NCI-H2171 treated with DMSO at 0.1 percent for 48 hours (cell line): ENCODE measurements at regions not wholly inside any gene's neighbourhood (a gene's known extent, or its start where the extent isn't known, plus 50 kb on each side); places are given as distances from the start of the nearest gene placed in this dataset.
A peak's percentile ranks its signal among the peaks of the same experiment; 100 is the strongest.
"Not testable (repeated sequence)": the region's sequence is repeated elsewhere in the genome, so short reads cannot be mapped to it uniquely, and the experiment has no call there.

Experiments used
- DNase-seq: peaks from one replicate; lab custom pipeline; 2025; lab: John Stamatoyannopoulos, UW

DNA sequence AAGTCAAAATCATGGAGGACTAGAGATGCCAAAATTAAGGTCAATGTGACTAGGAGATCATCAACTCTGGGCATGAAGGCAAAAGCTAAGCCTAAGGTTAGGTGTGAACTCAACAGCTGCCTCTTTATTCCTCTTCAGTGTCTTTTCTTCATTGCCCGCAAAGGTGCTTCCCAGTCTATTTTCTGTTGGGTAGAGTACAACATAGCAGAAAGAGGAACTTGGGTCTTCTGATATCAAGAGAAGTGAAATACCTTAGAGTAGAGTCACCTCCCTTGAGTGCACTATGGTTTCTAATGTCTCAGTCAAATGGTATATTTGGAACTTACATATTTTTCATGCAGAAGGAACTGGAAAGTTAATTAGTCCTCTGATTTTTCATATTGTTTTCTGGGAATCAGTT, 122.5 kb upstream of the GRIN3A start:
- DNase-seq = no peak

DNA sequence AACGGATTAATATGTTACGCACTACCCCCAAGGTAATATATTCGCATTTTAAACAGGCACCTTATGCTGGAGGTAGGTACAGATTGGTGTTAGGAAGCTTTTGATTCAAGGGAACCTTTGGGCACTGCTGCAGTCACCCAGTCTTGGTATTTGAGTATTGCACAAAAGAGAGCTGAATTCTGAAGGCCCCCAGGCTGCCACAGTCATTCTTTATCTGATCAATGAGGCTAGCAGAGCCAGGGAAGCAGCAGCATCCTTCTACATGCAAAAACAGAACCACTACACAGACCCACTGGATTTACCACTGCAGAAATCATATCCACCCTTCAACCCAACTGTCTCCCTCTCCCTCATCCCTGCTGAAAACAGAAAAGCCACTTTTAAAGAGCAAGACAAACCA, 121.2 kb upstream of the GRIN3A start:
- DNase-seq = no peak

DNA sequence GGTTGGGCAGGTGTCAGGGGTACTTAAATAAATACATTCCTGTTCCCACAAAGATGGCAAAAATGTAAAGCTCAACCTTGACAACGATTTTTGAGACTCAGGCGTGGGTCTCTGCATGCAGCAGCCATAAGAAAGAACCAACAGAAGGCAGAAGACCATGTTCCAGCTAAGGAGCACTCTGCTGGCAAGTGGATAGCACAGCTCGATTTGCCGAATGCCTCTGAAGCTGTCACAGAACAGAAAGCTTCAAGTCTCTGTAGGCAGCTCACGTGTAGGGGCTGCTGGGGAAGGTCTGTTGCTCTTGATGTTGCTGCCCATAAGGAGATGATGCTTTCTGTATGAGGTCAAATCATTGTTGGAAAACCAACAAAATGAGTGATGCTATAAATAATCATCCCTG, 119.6 kb upstream of the GRIN3A start:
- no peak for DNase-seq

DNA sequence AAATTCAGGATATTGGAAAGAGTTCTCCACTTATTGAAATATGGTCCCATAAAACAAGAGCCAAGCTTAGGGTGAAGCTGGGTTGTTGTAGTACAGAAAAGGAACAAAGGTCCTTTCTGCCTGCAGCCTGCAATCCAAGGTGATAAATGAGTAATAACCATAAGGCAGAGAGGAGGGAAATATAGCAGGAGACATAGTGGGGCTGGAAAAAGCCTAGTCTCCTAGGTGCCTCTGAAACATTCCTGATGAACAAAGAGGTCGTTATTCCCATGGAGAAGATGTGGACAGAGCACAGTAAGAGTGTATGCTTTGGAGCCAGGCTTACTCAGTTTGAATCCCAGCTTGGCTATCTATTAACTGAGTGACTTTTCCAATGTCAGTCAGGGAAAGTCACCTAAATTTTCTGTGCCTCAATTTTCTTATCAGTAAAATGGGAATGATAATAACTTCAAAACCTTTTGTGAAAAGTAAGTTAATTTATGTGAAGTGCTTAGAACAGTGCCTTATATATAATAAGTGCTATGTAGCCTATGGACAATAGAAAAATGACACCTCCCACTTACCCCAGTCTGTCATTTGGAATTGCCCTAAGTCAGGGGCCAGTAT, 110.8 kb upstream of the GRIN3A start:
- peak; percentile 5 for DNase-seq

DNA sequence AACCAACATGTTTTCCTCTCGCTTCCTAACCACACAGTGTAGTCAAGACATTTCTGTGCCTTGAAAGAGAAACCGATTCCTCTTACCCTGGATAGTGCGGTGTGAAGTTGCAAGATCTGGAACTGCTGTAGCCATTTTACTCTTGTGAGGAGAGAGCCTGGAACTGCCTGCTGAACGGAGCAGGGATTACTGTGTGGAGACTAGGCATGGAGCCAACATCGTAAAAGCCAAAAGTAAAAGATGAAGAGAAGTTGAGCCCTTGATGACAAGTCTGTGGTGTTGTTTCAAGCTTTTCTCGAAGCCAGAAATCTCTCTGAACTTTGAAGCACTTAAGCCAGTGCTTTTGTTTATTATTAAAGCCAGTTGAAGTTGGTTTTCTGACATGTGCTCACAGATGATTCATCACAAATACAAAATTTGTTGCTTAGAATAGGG, 110.1 kb upstream of the GRIN3A start:
- peak; percentile 30 for DNase-seq

DNA sequence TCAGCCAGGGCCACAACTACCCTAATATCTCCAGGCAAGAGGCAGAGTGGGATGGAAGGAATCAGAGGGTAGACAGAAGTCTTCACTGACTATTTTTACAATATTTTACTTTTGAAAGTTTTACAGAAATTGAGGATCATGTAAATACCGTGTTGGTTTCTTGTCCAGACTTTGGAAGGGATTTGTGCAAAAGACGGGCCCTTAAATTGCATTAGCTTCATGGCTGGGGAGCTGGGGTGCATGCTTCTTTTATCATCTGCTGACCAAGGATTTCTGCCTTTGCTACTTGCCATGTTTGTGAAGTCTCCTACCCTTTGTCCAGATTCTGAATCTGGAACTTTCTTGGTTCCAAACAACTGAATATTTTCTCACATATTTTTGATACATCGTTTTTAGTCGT, 107.7 kb upstream of the GRIN3A start:
- no peak for DNase-seq

DNA sequence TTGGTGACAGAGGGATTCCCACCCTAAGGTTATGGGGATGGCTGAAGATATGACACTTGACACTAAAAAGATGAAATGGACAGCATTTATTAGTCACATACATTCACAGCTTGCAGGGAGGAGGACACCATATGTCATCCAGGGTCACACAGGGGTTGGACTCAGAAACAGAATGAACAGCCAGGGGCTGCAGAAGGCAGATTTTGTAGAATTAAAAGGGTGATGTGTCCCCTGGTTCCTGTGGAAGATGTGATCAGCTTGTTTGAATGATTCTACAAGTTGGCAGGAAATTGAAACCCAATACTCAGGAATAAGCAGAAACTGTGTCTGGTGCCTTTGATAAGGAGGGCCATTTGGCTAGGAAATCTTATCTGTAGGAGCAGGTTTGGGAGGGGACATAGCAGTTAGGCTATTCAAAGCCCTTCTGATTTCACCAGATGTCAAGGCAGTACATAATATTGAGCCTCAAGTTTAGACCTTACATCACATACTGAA, 102.3 kb upstream of the GRIN3A start:
- peak; percentile 93 for DNase-seq

DNA sequence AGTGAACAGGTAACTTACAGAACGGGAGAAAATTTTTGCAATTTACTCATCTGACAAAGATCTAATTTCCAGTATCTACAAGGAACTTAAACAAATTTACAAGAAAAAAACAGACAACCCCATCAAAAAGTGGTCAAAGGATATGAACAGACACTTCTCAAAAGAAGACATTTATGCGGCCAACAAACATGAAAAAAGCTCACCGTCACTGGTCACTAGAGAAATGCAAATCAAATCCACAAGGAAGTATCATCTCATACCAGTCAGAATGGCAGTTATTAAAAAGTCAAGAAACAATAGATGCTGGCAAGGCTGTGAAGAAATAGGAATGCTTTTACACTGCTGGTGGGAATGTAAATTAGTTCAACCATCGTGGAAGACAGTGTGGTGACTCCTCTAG, 100.5 kb upstream of the GRIN3A start:
- not testable (repeated sequence) for DNase-seq

DNA sequence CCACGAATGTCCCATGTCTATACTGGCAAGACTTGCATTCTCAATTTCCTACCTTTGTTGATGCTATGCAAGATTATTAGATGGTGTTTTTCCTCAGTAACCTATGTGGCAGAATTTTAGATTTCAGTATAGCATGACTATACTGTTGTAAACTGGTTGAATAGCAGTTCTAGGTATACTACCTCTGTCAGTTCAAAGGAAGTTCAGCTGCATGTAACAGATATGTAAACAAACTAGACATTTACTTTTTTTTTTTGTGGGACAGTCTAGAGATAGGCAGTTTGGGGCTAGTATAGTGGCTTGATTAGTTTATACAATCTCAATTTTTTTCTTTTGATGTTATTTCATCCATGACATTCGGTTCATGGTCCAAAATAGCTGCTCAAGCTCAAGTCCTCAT, 97.6 kb upstream of the GRIN3A start:
- DNase-seq = no peak

DNA sequence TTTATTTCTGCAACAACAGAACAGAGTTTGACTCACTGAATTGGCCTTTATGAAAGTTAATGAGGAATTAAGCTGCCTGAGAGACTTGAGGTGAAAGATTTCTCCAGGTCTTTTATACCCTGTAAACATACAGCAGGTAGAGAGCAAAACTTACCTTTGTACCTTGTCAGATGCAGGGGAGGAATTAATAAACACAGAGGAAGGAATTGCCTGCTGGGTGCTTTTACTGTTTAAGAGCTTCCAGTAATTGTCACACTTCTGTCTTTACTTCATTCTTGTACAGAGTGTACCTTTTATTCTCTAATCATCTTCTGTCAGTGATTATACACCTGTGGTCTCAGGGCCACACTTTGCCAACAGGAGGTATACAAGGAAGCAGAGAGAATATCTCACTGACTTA, 94.0 kb upstream of the GRIN3A start:
- DNase-seq = no peak

DNA sequence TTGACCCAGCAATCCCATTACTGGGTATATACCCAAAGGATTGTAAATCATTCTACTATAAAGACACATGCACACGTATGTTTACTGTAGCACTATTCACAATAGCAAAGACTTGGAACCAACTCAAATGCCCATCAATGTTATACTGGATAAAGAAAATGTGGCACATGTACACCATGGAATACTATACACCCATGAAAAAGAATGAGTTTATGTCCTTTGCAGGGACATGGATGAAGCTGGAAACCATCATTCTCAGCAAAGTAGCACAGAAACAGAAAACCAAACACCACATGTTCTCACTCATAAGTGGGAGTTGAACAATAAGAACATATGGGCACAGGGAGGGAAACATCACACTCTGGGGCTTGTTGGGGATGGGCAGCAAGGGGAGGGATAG, 83.0 kb upstream of the GRIN3A start:
- DNase-seq = not testable (repeated sequence)

DNA sequence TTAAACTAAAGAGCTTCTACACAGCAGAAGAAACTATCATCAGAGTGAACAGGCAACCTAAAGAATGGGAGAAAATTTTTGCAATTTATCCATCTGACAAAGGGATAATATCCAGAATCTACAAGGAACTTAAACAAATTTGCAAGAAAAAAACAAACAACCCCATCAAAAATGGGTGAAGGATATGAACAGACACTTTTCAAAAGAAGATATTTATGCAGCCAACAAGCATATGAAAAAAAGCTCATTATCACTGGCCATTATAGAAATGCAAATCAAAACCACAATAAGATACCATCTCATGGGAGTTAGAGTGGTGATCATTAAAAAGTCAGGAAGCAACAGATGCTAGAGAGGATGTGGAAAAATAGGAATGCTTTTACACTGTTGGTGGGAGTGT, 82.5 kb upstream of the GRIN3A start:
- DNase-seq = not testable (repeated sequence)

DNA sequence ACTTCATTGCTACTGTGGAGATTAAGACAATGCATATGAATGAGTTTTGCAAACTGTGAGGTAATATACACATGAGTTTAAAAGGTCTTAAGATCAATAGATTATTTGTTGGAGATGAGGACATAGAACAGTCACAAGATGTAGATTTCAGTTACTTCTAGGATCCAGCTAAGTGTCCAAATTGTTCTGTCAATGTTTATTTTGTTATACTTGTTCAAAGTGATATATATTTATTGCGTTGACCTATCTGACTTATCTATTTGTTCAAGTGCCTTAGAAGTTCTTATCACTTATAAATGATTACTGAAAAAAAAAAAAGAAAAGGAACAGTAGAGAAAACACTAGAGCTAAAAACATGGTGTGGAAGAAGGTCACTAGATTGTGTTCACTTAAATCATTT, 75.6 kb upstream of the GRIN3A start:
- DNase-seq = no peak

DNA sequence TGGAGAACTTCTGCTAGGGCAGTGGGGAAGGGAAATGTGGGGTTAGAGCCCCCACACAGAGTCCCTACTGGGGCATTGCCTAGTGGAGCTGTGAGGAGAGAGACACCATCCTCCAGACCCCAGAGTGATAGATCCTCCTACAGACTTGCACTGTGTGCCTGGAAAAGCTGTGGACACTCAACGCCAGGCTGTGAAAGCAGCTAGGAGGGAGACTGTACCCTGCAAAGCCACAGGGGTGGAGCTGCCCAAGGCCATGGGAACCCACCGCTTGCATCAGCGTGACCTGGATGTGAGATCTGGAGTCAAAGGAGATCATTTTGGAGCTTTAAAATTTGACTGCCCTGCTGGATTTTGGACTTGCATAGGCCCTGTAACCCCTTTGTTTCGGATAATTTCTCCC, 69.4 kb upstream of the GRIN3A start:
- not testable (repeated sequence) for DNase-seq

DNA sequence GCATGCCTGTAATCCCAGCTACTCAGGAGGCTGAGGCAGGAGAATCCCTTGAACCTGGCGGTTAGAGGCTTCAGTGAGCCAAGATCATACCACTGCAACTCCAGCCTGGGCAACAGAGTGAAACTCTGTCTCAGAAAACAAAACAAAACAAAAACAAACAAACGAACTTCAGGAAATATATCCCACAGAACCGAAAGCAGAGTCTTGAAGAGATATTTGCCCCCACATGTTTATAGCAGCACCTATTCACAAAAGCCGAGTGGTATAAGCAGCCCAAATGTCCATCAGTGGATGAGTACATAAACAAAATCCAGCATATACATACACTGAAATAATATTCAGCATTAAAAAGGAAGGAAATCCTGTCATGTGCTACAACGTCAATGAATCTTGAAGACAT, 57.6 kb upstream of the GRIN3A start:
- DNase-seq = no peak

DNA sequence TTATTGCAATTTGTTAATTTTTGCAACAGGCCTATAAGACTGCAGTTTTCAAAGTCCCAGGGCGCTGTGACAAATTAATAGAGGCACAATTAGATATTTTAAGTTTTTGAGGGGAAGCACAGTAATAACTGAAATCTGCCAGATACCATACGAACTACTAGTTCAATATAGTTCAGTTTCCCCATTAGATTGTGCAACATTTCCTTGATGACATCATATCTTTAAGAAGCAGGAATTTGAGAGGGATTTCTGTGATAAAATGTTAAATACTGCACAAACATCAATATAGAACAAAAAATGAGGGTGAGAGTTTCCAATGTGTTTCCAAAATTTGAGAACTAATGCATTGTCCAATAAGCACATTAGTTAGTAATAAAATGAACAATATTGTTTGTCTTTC, 56.7 kb upstream of the GRIN3A start:
- no peak for DNase-seq

DNA sequence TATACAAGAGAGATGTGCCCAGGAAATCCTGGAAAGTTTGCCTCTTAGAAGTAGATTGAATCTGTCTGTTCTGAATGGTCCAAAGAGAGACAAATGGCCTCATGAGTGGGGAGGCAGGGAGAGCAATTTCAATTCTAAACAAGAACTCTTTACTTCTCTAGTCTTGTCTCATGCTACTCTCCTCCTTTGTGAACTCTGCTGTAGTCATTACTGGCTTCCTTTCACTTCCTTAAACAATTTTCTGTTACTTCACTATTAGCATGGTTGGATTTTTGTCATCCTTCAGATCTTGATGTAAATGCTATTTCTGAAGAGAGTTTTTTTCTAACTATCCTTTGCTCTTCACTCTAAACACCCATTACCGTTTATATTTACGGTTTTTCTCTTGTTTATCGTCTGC, 54.0 kb upstream of the GRIN3A start:
- no peak for DNase-seq

DNA sequence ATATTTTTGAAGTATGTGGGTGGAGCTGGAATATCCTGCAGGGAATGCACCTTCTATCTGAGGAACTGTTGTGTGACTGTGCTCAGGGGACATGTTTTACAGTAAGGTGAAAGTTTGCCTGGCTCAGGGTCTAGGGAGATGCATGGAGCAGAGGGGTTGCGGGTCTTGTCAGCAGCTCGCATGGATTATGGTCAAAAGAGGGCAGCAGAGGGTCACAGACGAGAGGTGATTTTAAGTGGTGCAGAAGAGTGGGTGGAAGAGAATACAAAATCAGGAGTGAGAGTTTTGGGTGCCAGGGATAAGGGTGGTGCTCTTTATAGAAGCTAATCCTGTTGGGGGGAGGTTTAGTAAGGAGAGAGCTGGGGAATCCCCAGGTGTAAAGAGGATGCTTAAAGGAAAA, 53.5 kb upstream of the GRIN3A start:
- DNase-seq = peak; percentile 68

DNA sequence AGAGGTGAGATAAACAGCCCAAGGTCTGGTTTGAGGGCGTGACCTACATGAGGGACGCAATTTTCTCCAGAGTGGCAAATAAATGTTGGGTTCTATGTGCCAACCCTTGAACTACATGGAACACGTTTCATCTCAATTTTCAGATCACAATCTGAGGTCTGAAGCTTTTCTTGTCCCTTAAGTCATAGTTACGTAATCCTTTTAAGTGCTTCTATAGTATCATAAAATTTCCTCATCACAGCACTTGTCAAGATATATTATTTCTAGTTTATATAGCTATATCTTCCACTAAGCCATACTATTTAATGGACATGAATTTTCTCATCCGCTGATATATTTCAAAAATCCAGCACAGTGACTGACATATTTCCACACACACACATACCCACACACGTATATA, 53.1 kb upstream of the GRIN3A start:
- DNase-seq = no peak
